OCI-LY3 (cell line): ENCODE measurements at regions not wholly inside any gene's neighbourhood (a gene's known extent, or its start where the extent isn't known, plus 50 kb on each side); places are given as distances from the start of the nearest gene placed in this dataset.

ENCODE experiments used
- H2AFZ ChIP-seq: fragments of 200-600, 300-600 bp; shearing (Covaris generic); 2 replicates; pipeline ENCODE4 v1.6.0; 2014; ENCODE audit warnings: antibody characterized with exemption, low read depth, low read length
- H3K27ac ChIP-seq: fragments of 200-600, 300-600 bp; sonication (generic); 2 replicates; pipeline ENCODE4 v1.5.1; 2014; ENCODE audit warnings: mild to moderate bottlenecking, low read length, moderate library complexity, mixed read lengths
- H3K27me3 ChIP-seq: fragments of 200-600, 300-600 bp; sonication (generic); 2 replicates; pipeline ENCODE4 v1.6.1; 2014; ENCODE audit warnings: low read depth, low read length, mixed read lengths
- H3K36me3 ChIP-seq: fragments of 200-600, 300-600 bp; sonication (generic); replicated peaks from 2 replicates; pipeline ENCODE3; 2014; ENCODE audit warnings: low read depth, low read length, mixed read lengths
- H3K4me1 ChIP-seq: fragments of 300-600, 200-600 bp; sonication (generic); 2 replicates; pipeline ENCODE4 v1.6.1; 2014; ENCODE audit warnings: low read length, mixed read lengths
- H3K4me2 ChIP-seq: fragments of 200-600, 300-600 bp; sonication (generic); 2 replicates; pipeline ENCODE4 v1.6.1; 2014; ENCODE audit warnings: low read length, mixed read lengths
- H3K4me3 ChIP-seq: fragments of 300-600, 200-600 bp; sonication (generic); 2 replicates; pipeline ENCODE4 v1.5.1; 2014; ENCODE audit warnings: antibody characterized with exemption, mild to moderate bottlenecking, low read length, moderate library complexity
- H3K79me2 ChIP-seq: fragments of 300-600, 200-600 bp; shearing (Covaris generic); 2 replicates; pipeline ENCODE4 v1.6.1; 2014; ENCODE audit warnings: mild to moderate bottlenecking, low read length, mixed read lengths
- H3K9ac ChIP-seq: fragments of 300-600, 200-600 bp; shearing (Covaris generic); 2 replicates; pipeline ENCODE4 v1.6.0; 2014; ENCODE audit warnings: mild to moderate bottlenecking, low read length, moderate library complexity
- H3K9me3 ChIP-seq: fragments of 200-600, 300-600 bp; shearing (Covaris generic); 2 replicates; pipeline ENCODE4 v1.6.1; 2014; ENCODE audit warnings: low read length, mixed read lengths; ENCODE audit not compliant: insufficient read depth
- H4K20me1 ChIP-seq: fragments of 200-600, 300-600 bp; sonication (generic); 2 replicates; pipeline ENCODE4 v1.6.1; 2016; ENCODE audit warnings: low read length, mixed read lengths; ENCODE audit not compliant: insufficient read depth
- EZH2phosphoT487 ChIP-seq: fragments of 200-600 bp; shearing (Covaris generic); IDR thresholded peaks from 2 replicates; pipeline ENCODE4 v1.6.1; 2018; ENCODE audit warnings: antibody characterized with exemption, mixed run types, low read depth
- TF ChIP-seq, protein P1 (sequence below): fragments of 200-600, 300-600 bp; sonication (generic); IDR thresholded peaks from 2 replicates; pipeline ENCODE4 v1.5.1; 2014; ENCODE audit warnings: antibody characterized with exemption, low read length, low read depth

DNA sequence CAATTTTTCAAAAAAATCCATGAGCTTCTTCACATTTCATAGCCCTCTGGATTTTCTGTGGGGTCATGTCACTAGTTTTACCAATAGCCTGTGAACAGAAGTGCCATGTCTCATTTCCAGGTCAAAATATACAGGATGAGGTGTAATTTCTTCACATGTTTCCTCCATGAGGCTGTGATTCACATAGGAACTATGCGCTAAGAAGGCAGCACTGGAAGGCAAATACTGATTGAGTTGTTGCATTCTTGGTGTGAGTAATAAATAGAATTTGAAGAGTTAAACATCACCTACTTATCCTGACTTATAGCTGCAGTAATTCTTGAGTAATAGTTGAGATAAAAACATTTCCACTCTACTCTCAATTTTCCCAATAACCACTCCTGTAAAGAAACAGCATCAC is 442.3 kb downstream of the HAO1 start:
- Histone ChIP-seq H3K79me2 (no peaks in the 10 kb centered on the region), H3K9me3 (no peaks in the 10 kb centered on the region), H3K27me3 (no peaks in the 10 kb centered on the region), H3K9ac (no peak overlapping the region), H4K20me1 (no peaks in the 10 kb centered on the region), H2AFZ (no peak overlapping the region), H3K36me3 (no peaks in the 10 kb centered on the region), H3K4me3 (no peak overlapping the region), H3K4me2 (no peak overlapping the region), H3K27ac (no peak overlapping the region), H3K4me1 (no peaks in the 10 kb centered on the region)
- TF ChIP-seq EZH2phosphoT487: no peak

DNA sequence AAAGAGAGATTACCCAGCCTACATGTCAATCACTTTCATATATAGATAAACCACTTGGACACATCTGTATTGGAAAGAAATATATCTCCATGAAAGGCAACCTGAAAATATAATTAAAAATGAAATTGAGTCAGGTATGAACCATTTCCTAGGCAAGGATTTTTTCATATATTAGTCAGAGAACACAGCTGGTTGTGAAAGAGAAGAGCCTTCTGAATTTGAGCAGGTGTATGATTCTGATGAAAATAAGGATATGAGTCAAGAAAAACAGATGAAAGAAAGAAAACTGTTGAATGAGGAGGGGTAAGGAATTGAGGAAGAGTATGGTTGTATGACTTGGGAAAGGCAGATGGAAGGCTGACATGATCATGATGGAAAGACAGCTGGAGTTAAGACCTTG is 441.1 kb downstream of the HAO1 start:
- H3K4me3 ChIP-seq: no peak overlapping the region
- H3K4me2 ChIP-seq: no peak overlapping the region
- H3K27ac ChIP-seq: no peak overlapping the region
- no peaks in the 10 kb centered on the region for H3K4me1 ChIP-seq
- TF ChIP-seq, protein P1, sequence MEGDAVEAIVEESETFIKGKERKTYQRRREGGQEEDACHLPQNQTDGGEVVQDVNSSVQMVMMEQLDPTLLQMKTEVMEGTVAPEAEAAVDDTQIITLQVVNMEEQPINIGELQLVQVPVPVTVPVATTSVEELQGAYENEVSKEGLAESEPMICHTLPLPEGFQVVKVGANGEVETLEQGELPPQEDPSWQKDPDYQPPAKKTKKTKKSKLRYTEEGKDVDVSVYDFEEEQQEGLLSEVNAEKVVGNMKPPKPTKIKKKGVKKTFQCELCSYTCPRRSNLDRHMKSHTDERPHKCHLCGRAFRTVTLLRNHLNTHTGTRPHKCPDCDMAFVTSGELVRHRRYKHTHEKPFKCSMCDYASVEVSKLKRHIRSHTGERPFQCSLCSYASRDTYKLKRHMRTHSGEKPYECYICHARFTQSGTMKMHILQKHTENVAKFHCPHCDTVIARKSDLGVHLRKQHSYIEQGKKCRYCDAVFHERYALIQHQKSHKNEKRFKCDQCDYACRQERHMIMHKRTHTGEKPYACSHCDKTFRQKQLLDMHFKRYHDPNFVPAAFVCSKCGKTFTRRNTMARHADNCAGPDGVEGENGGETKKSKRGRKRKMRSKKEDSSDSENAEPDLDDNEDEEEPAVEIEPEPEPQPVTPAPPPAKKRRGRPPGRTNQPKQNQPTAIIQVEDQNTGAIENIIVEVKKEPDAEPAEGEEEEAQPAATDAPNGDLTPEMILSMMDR: no peak
- no peak for TF ChIP-seq EZH2phosphoT487
- H3K9ac ChIP-seq: no peak overlapping the region
- H3K27me3 ChIP-seq: no peaks in the 10 kb centered on the region
- H2AFZ ChIP-seq: no peak overlapping the region
- no peaks in the 10 kb centered on the region for H3K9me3 ChIP-seq
- no peaks in the 10 kb centered on the region for H3K79me2 ChIP-seq
- H3K36me3 ChIP-seq: no peaks in the 10 kb centered on the region
- no peaks in the 10 kb centered on the region for H4K20me1 ChIP-seq

DNA sequence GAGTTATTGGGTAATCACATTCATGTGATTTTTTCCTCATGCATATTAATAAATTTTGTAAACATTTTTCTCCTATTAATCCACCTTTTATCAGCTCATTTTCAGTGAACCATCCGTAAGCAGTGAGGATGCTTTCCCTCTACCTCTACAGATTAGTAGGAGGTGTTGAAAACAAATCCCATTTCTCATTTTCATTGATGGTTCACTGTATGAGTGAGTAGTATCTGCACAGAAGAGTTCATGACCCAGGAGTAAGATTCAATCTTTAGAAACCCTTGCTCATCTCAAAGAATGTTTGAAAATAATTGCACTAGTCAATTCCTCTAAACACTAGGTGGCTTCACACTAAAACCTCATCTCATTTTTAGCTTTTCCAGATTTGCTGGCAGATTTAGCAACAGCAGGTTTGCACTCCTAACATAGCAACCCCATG is 440.0 kb downstream of the HAO1 start:
- Histone ChIP-seq H3K9me3 (no peaks in the 10 kb centered on the region), H2AFZ (no peak overlapping the region), H3K36me3 (no peaks in the 10 kb centered on the region), H3K9ac (no peak overlapping the region), H4K20me1 (no peaks in the 10 kb centered on the region), H3K27ac (no peak overlapping the region), H3K27me3 (no peaks in the 10 kb centered on the region), H3K79me2 (no peaks in the 10 kb centered on the region), H3K4me2 (no peak overlapping the region), H3K4me1 (no peaks in the 10 kb centered on the region), H3K4me3 (no peak overlapping the region)
- TF ChIP-seq EZH2phosphoT487: no peak
- TF ChIP-seq, protein P1: no peak

DNA sequence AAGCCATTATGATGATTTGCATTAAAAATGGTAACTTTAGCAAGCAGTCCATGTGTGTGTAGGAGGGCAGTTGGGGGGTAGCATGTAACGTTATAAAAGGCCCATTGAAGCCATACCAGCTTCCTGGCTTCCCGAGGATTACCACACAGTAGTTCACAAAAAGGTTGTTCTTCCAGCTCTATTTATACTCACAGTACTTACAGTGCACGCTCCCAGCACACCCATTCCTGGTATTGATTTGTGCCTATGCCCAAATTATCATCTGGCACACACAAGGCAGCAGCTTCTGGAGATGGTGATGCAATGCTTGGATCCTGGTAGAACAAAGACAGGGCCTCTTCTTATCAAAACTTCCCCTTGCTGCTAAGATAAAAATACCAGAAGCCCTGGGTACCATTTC is 436.8 kb downstream of the HAO1 start:
- no peaks in the 10 kb centered on the region for H3K36me3 ChIP-seq
- no peak overlapping the region for H3K4me3 ChIP-seq
- no peaks in the 10 kb centered on the region for H3K79me2 ChIP-seq
- H2AFZ ChIP-seq: no peak overlapping the region
- TF ChIP-seq, protein P1: no peak
- no peak for TF ChIP-seq EZH2phosphoT487
- no peaks in the 10 kb centered on the region for H3K9me3 ChIP-seq
- no peaks in the 10 kb centered on the region for H4K20me1 ChIP-seq
- H3K9ac ChIP-seq: no peak overlapping the region
- H3K27me3 ChIP-seq: no peaks in the 10 kb centered on the region
- no peak overlapping the region for H3K4me2 ChIP-seq
- no peak overlapping the region for H3K27ac ChIP-seq
- H3K4me1 ChIP-seq: no peaks in the 10 kb centered on the region

DNA sequence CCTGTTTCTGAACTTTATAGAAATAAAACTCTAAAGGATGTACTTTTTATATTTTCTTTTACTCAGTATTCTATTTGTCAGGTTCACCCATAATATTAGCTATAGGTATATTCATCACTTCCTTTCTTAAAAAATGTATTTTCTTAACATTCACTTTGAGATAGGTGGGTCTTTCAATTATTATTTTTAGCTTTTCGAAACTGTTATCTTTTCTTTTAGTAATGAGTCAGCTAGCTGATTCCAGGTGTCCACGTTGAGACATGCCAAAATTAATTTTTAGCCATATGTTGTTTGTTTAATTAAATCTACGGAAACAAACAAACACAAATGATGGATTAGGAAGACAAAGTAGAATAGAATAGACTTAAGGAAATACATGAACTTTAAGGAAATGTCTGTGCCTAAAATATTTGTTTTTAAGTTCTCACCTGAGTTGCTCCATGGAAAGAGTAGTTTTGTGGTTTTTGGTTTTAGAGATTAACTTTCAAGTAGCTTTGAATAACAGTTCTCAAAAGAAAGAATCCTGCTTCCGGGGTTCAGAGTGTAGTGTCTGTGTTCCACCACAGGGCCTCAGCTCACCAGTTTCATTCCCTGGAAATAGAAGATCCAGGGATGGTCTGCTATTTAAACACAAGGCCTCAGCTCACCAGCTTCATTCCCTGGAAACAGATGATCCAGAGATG is 435.0 kb downstream of the HAO1 start:
- H3K27me3 ChIP-seq: no peaks in the 10 kb centered on the region
- H3K4me1 ChIP-seq: no peaks in the 10 kb centered on the region
- no peaks in the 10 kb centered on the region for H4K20me1 ChIP-seq
- no peaks in the 10 kb centered on the region for H3K36me3 ChIP-seq
- H3K79me2 ChIP-seq: no peaks in the 10 kb centered on the region
- H3K9me3 ChIP-seq: no peaks in the 10 kb centered on the region
- no peak overlapping the region for H3K9ac ChIP-seq
- no peak overlapping the region for H3K4me3 ChIP-seq
- no peak for TF ChIP-seq EZH2phosphoT487
- TF ChIP-seq, protein P1: no peak
- H2AFZ ChIP-seq: no peak overlapping the region
- H3K4me2 ChIP-seq: no peak overlapping the region
- no peak overlapping the region for H3K27ac ChIP-seq
